B cell (primary cell): ENCODE measurements at regions not wholly inside any gene's neighbourhood (a gene's known extent, or its start where the extent isn't known, plus 50 kb on each side); places are given as distances from the start of the nearest gene placed in this dataset.
A peak's percentile ranks its signal among the peaks of the same experiment; 100 is the strongest.

ENCODE experiments used
- ATAC-seq: fragments of 200-7000 bp; cut with Tn5 transposase; one replicate; pipeline ENCODE4 v1.10.0; 2021; ENCODE audit warnings: low read depth, mild to moderate bottlenecking, moderate number of reproducible peaks, moderate library complexity
- CTCF ChIA-PET: fragments of 350-600 bp; sonication (Branson Sonifier 250); formaldehyde crosslinking; loops from one replicate; lab custom pipeline; 2021; ENCODE audit warnings: antibody characterized with exemption, inconsistent platforms; lab: Charles Lee
- POLR2A ChIA-PET: fragments of 350-600 bp; sonication (Branson Sonifier 250); formaldehyde crosslinking; loops from one replicate; lab custom pipeline; 2021; ENCODE audit warnings: antibody characterized with exemption; lab: Charles Lee
- DNase-seq: peaks from one replicate; pipeline ENCODE4 v3.0.0; 2013
- H2AFZ ChIP-seq: 2 replicates; pipeline ENCODE4 v1.6.1; 2012; ENCODE audit warnings: mild to moderate bottlenecking, low read depth, low read length; ENCODE audit not compliant: insufficient read depth, poor library complexity, severe bottlenecking
- H3K27ac ChIP-seq, 2 donors: 1 replicate in 1 of 2; 2 replicates in 1 of 2; pipeline ENCODE4 v1.5.1; 2012 to 2013; ENCODE audit warnings: low read length in 2 of 2, mild to moderate bottlenecking in 2 of 2, moderate library complexity in 1 of 2
- H3K27me3 ChIP-seq, 4 experiments: fragments of 200-600 bp in 1 of 4; sonication (generic) in 1 of 4; replicated peaks in 1 of 4; 1 replicate in 2 of 4; 2 replicates in 2 of 4; pipeline versions ENCODE4 v1.6.1 to v1.7.0; 2013 to 2016; ENCODE audit warnings: low read length in 3 of 4, mild to moderate bottlenecking in 2 of 4, mixed read lengths in 1 of 4, moderate library complexity in 1 of 4; ENCODE audit not compliant: insufficient read depth in 4 of 4, control insufficient read depth in 3 of 4; ENCODE audit errors: control extremely low read depth in 1 of 4
- H3K36me3 ChIP-seq, 2 experiments: replicated peaks in 1 of 2; 1 replicate in 1 of 2; 2 replicates in 1 of 2; pipeline versions ENCODE4 v1.6.1 to v1.7.1; 2013; ENCODE audit warnings: low read length in 1 of 2; ENCODE audit not compliant: insufficient read depth in 2 of 2, control insufficient read depth in 1 of 2; ENCODE audit errors: control extremely low read depth in 1 of 2, extremely low read depth in 1 of 2
- H3K4me1 ChIP-seq, 2 donors: fragments of 200-600 bp in 1 of 2; sonication (generic) in 1 of 2; 1 replicate in 1 of 2; 2 replicates in 1 of 2; pipeline versions ENCODE4 v1.5.1 to v1.6.1; 2013 to 2017; ENCODE audit warnings: low read length in 2 of 2; ENCODE audit not compliant: control insufficient read depth in 2 of 2, insufficient read depth in 2 of 2
- H3K4me2 ChIP-seq: replicated peaks from 2 replicates; pipeline ENCODE3; 2012; ENCODE audit warnings: mild to moderate bottlenecking, low read depth, low read length; ENCODE audit not compliant: poor library complexity, severe bottlenecking
- H3K4me3 ChIP-seq, 5 experiments: fragments of 200-600 bp in 1 of 5; sonication (generic) in 1 of 5; 1 replicate in 3 of 5; 2 replicates in 2 of 5; pipeline versions ENCODE4 v1.5.1 to v1.7.0; 2011 to 2016; ENCODE audit warnings: low read length in 4 of 5, mild to moderate bottlenecking in 4 of 5, low read depth in 2 of 5, control low read depth in 1 of 5, moderate library complexity in 1 of 5; ENCODE audit not compliant: insufficient read depth in 1 of 5; ENCODE audit errors: control extremely low read depth in 1 of 5, extremely low read depth in 1 of 5
- H3K79me2 ChIP-seq: fragments of 200-600 bp; sonication (generic); one replicate; pipeline ENCODE4 v1.6.0; 2016; ENCODE audit warnings: low read length; ENCODE audit not compliant: control insufficient read depth, insufficient read depth
- H3K9ac ChIP-seq: fragments of 200-600 bp; sonication (generic); 2 replicates; pipeline ENCODE4 v1.6.1; 2017; ENCODE audit warnings: mild to moderate bottlenecking, low read length, moderate library complexity
- H3K9me3 ChIP-seq, 3 donors: one replicate each; pipeline versions ENCODE4 v1.6.1 to v1.7.1; 2013; ENCODE audit warnings: low read length in 2 of 3; ENCODE audit not compliant: control insufficient read depth in 2 of 3, insufficient read depth in 1 of 3; ENCODE audit errors: control extremely low read depth in 1 of 3
- H4K20me1 ChIP-seq: 2 replicates; pipeline ENCODE4 v1.6.0; 2012; ENCODE audit warnings: mild to moderate bottlenecking, low read length; ENCODE audit not compliant: insufficient read depth, control insufficient read depth, poor library complexity, severe bottlenecking
- H3K27ac Mint-ChIP-seq: one replicate; pipeline ENCODE4 v1.8.0; 2021; ENCODE audit warnings: mixed read lengths
- H3K27me3 Mint-ChIP-seq: one replicate; pipeline ENCODE4 v1.8.0; 2021; ENCODE audit warnings: mixed read lengths
- H3K4me1 Mint-ChIP-seq: one replicate; pipeline ENCODE4 v1.8.0; 2021; ENCODE audit warnings: mixed read lengths
- H3K4me3 Mint-ChIP-seq: one replicate; pipeline ENCODE4 v1.8.0; 2021; ENCODE audit warnings: mixed read lengths
- H3K9me3 Mint-ChIP-seq: one replicate; pipeline ENCODE4 v1.8.0; 2022; ENCODE audit warnings: mixed read lengths; ENCODE audit not compliant: insufficient read depth
- EZH2 ChIP-seq: IDR thresholded peaks from 2 replicates; pipeline ENCODE4 v1.6.1; 2012; ENCODE audit warnings: borderline replicate concordance, low read depth, mild to moderate bottlenecking, moderate library complexity, low read length; ENCODE audit not compliant: insufficient read depth, poor library complexity, severe bottlenecking
- WGBS: methylation state at CpG from one replicate; pipeline ENCODE4 v1.1.5; 2013; ENCODE audit warnings: missing lambda C conversion rate; ENCODE audit not compliant: insufficient coverage; 5-methylcytosine and 5-hydroxymethylcytosine counted together
- intact Hi-C: fragments of 100-400 bp; cut with micrococcal nuclease; formaldehyde crosslinking; loops from one replicate; pipeline ENCODE4 v1.10.0; 2022
- TF ChIP-seq, protein P1 (sequence below): fragments of 200-600 bp; IDR thresholded peaks from one replicate; pipeline ENCODE4 v1.8.0; 2022; ENCODE audit warnings: antibody characterized with exemption, mild to moderate bottlenecking

DNA sequence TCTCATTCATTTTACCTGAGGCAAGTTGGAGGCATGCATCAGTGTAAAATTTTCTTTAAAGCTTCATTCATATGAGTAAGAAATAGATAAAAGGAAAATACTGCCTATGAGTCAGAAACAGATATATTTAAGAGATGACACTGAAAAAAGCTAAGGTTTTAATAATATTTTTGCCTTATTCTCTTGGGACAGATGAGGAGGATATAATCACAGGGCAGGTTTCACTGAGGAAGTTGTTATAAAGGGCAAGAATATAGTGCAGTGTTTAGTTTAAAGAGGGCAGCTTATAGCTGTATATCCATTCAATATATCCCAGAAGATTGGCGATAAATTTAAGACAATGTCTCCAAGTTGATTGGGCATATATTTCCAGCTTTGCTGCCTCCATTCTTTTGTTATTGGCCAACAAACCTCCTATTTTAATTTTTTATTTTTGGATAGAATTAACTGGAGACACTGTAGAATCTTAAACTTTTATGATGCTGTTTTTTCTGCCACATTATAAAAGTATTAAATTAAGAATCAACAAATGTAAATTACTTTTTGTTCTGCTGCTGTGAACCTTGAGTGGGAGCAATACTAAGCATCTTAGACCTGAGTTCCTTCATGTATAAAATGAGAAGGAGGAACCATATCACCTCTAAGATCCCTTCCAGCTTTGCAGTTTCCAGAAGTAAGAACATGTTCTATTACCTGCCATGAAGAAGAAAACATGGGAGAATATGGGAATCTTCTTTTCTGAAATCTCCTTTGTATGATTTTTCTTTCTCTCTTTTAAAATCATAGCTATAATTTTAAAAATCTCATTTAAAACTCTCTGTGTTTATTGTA lies 171.6 kb downstream of the S1PR1 start:
- no peaks in the 10 kb centered on the region for H3K9me3 Mint-ChIP-seq
- H3K27ac Mint-ChIP-seq, result peak overlapping the region; percentile 74
- Histone ChIP-seq H2AFZ (no peak overlapping the region), H3K4me2 (peak overlapping the region; percentile 51), H3K9me3 (no peaks in the 10 kb centered on the region), H3K4me1 (peaks cover 58 to 63% of the 10 kb centered on the region in 2 donors), H4K20me1 (no peaks in the 10 kb centered on the region), H3K27me3 (no peaks in the 10 kb centered on the region), H3K27ac (peak overlapping the region; percentile 49 to 70), H3K79me2 (no peaks in the 10 kb centered on the region), H3K36me3 (no peaks in the 10 kb centered on the region), H3K9ac (peak overlapping the region; percentile 1), H3K4me3 (peak overlapping the region in 1 of 5 experiments; percentile 21)
- WGBS, result no CpG with 5 or more reads among the region's 1 CpG
- ATAC-seq (peak; percentile 37), DNase-seq (no peak)
- H3K4me3 Mint-ChIP-seq, result peak overlapping the region; percentile 46
- TF ChIP-seq, protein P1, sequence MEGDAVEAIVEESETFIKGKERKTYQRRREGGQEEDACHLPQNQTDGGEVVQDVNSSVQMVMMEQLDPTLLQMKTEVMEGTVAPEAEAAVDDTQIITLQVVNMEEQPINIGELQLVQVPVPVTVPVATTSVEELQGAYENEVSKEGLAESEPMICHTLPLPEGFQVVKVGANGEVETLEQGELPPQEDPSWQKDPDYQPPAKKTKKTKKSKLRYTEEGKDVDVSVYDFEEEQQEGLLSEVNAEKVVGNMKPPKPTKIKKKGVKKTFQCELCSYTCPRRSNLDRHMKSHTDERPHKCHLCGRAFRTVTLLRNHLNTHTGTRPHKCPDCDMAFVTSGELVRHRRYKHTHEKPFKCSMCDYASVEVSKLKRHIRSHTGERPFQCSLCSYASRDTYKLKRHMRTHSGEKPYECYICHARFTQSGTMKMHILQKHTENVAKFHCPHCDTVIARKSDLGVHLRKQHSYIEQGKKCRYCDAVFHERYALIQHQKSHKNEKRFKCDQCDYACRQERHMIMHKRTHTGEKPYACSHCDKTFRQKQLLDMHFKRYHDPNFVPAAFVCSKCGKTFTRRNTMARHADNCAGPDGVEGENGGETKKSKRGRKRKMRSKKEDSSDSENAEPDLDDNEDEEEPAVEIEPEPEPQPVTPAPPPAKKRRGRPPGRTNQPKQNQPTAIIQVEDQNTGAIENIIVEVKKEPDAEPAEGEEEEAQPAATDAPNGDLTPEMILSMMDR, result no peak
- no peak for TF ChIP-seq EZH2
- H3K4me1 Mint-ChIP-seq, result peaks cover 69% of the 10 kb centered on the region
- no peaks in the 10 kb centered on the region for H3K27me3 Mint-ChIP-seq
- CTCF ChIA-PET, result interaction anchor here (0.7 to 2.2 kb wide), 8 partner anchors 17 to 173 kb away, joined by 3 to 11 read pairs (median 4); no protein-coding TSS in a partner anchor
- POLR2A ChIA-PET, result no interaction called here
- intact Hi-C loops, result no loop called here

DNA sequence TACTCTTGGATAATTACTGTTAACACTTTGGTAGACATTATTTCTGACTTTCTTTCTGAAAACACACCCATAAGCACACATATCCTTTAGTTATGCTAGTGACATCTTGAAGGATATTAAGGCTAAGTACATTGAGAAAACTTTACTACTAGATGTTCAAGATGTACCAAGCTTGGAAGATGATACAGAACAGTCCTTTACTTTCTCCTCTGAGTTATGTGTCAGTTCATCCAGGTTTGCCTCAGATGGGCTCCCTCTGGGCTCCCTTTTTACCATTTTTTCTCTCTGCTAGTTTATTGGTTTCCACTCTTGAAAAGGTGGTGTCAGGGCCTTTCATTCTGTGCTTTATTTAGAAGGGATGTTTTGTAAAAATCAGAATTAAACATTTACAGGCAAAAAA lies 172.3 kb downstream of the S1PR1 start:
- Mint-ChIP-seq H3K27me3 (no peaks in the 10 kb centered on the region), H3K4me1 (peaks cover 71% of the 10 kb centered on the region), H3K4me3 (peak overlapping the region; percentile 37), H3K27ac (peak overlapping the region; percentile 7), H3K9me3 (no peaks in the 10 kb centered on the region)
- intact Hi-C loops, result no loop called here
- H3K27me3 ChIP-seq, result no peaks in the 10 kb centered on the region
- peak overlapping the region; percentile 51 for H3K4me2 ChIP-seq
- H3K27ac ChIP-seq, result peak overlapping the region; percentile 17 to 40
- CTCF ChIA-PET, result interaction anchor here (1.9 kb wide), 1 partner anchor 100 kb away, joined by 9 read pairs; no protein-coding TSS in a partner anchor
- H3K9me3 ChIP-seq, result no peaks in the 10 kb centered on the region
- DNase-seq (no peak), ATAC-seq (no peak)
- H3K4me1 ChIP-seq, result peaks cover 58 to 63% of the 10 kb centered on the region in 2 donors
- no peaks in the 10 kb centered on the region for H4K20me1 ChIP-seq
- POLR2A ChIA-PET, result no interaction called here
- H3K79me2 ChIP-seq, result no peaks in the 10 kb centered on the region
- H3K36me3 ChIP-seq, result no peaks in the 10 kb centered on the region
- no peak overlapping the region for H3K4me3 ChIP-seq
- H2AFZ ChIP-seq, result no peak overlapping the region
- no peak overlapping the region for H3K9ac ChIP-seq
- no peak for TF ChIP-seq EZH2
- TF ChIP-seq, protein P1, result no peak
